K562 (cell line): ENCODE measurements at regions not wholly inside any gene's neighbourhood (a gene's known extent, or its start where the extent isn't known, plus 50 kb on each side); places are given as distances from the start of the nearest gene placed in this dataset.

Source experiments
- ATAC-seq: fragments of 200-7000 bp; cut with Tn5 transposase; 3 replicates; pipeline ENCODE4 v1.9.1; 2020; ENCODE audit warnings: moderate library complexity
- BruUV-seq: library from RNA; stranded (reverse); fragments of 400-500 nt; replicated peaks from 2 replicates; lab custom pipeline; 2021; lab: Mats Ljungman, UMichigan
- CTCF ChIA-PET: fragments of 300-600 bp; formaldehyde crosslinking; extraction: SDS; loops from one replicate; lab custom pipeline; 2021; ENCODE audit warnings: low intra/inter-chr PET ratio; lab: Yijun Ruan, JAX
- POLR2A ChIA-PET: fragments of 300-600, 350-650 bp; sonication (Branson Sonifier 250); formaldehyde crosslinking; extraction: SDS; loops from one replicate; lab custom pipeline; 2021; ENCODE audit warnings: antibody characterized with exemption, inconsistent platforms; lab: Yijun Ruan, JAX
- DNase-seq, 4 experiments: peaks; one replicate each; pipeline versions ENCODE4 v3.0.0 to v3.0.0-alpha.2; 2011 to 2018; ENCODE audit warnings: low spot score in 3 of 4, mixed read lengths in 3 of 4; ENCODE audit errors: extremely low read depth in 1 of 4
- FAIRE-seq: peaks from 2 replicates; lab custom pipeline; 2011; peaks lifted over from hg19 to GRCh38; lab: Jason Lieb, UNC
- H2AFZ ChIP-seq: 2 replicates; pipeline ENCODE4 v1.6.0; 2011; ENCODE audit warnings: low read depth, low read length, control low read depth, inconsistent platforms
- H3K27ac ChIP-seq: fragments of 200-600 bp; 3 replicates; pipeline ENCODE4 v1.8.0; 2011; ENCODE audit warnings: low read depth, mild to moderate bottlenecking, control low read depth, inconsistent platforms, low read length, moderate library complexity, mixed read lengths; ENCODE audit errors: extremely low read depth
- H3K27me3 ChIP-seq, 2 experiments: fragments of 300-600 bp in 1 of 2; 2 replicates in 1 of 2; 3 replicates in 1 of 2; pipeline versions ENCODE4 v1.6.0 to v1.8.0; 2011; ENCODE audit warnings: inconsistent platforms in 2 of 2, low read length in 2 of 2, mild to moderate bottlenecking in 1 of 2, mixed read lengths in 1 of 2, moderate library complexity in 1 of 2; ENCODE audit not compliant: control insufficient read depth in 2 of 2, insufficient read depth in 2 of 2
- H3K36me3 ChIP-seq: fragments of 300-600 bp; 3 replicates; pipeline ENCODE4 v1.8.0; 2011; ENCODE audit warnings: mild to moderate bottlenecking, low read length, inconsistent platforms; ENCODE audit not compliant: control insufficient read depth, insufficient read depth
- H3K4me1 ChIP-seq, 2 experiments: fragments of 200-600 bp in 1 of 2; replicated peaks in 1 of 2; 2 replicates in 1 of 2; 3 replicates in 1 of 2; pipeline versions ENCODE4 v1.5.1 to v1.8.0; 2011; ENCODE audit warnings: inconsistent platforms in 2 of 2, low read length in 2 of 2, mild to moderate bottlenecking in 1 of 2, mixed read lengths in 1 of 2, moderate library complexity in 1 of 2; ENCODE audit not compliant: control insufficient read depth in 2 of 2, insufficient read depth in 2 of 2
- H3K4me2 ChIP-seq: 2 replicates; pipeline ENCODE4 v1.6.1; 2011; ENCODE audit warnings: low read length, control low read depth, inconsistent platforms, mixed read lengths; ENCODE audit not compliant: insufficient read depth
- H3K4me3 ChIP-seq: fragments of 200-600 bp; sonication (generic), shearing (Covaris generic); 2 replicates; pipeline ENCODE4 v1.5.1; 2016; ENCODE audit warnings: control low read depth, inconsistent platforms
- H3K79me2 ChIP-seq: fragments of 200-600 bp; 3 replicates; pipeline ENCODE4 v1.8.0; 2011; ENCODE audit warnings: low read length, inconsistent platforms; ENCODE audit not compliant: control insufficient read depth, insufficient read depth
- H3K9ac ChIP-seq, 2 experiments: 2 replicates each; pipeline versions ENCODE4 v1.6.0 to v1.6.1; 2011; ENCODE audit warnings: low read depth in 2 of 2, low read length in 2 of 2, control low read depth in 1 of 2, inconsistent platforms in 1 of 2, mild to moderate bottlenecking in 1 of 2, mixed read lengths in 1 of 2; ENCODE audit not compliant: insufficient read depth in 1 of 2
- H3K9me1 ChIP-seq: one replicate; pipeline ENCODE4 v1.6.0; 2011; ENCODE audit warnings: inconsistent platforms, mild to moderate bottlenecking, low read length, moderate library complexity; ENCODE audit not compliant: control insufficient read depth, insufficient read depth
- H3K9me3 ChIP-seq: replicated peaks from 2 replicates; pipeline ENCODE4 v1.5.1; 2011; ENCODE audit warnings: low read depth, low read length, inconsistent platforms; ENCODE audit not compliant: control insufficient read depth, insufficient read depth
- H4K20me1 ChIP-seq: replicated peaks from 2 replicates; pipeline ENCODE4 v1.6.1; 2011; ENCODE audit warnings: low read length, inconsistent platforms, mixed read lengths; ENCODE audit not compliant: control insufficient read depth, insufficient read depth
- CEBPG ChIP-seq, 3 experiments: fragments of 200-800 bp in 1 of 3; sonication (Bioruptor generic) in 1 of 3; sonication (generic) in 1 of 3; formaldehyde crosslinking in 1 of 3; IDR thresholded peaks in 2 of 3; conservative IDR thresholded peaks in 1 of 3; 2 replicates each; pipeline versions ENCODE4 v1.6.1 to v1.8.0; 2016 to 2022; ENCODE audit warnings: missing compliant biosample characterization in 2 of 3, missing genetic modification characterization in 2 of 3, mild to moderate bottlenecking in 1 of 3, missing genetic modification reagents in 1 of 3
- DPF2 ChIP-seq: fragments of 450-650 bp; IDR thresholded peaks from 2 replicates; pipeline ENCODE4 v1.6.1; 2016
- FOXP1 ChIP-seq: sonication (generic); formaldehyde crosslinking; IDR thresholded peaks from 2 replicates; pipeline ENCODE4 v1.8.0; 2022; ENCODE audit warnings: mild to moderate bottlenecking, missing genetic modification reagents
- HLTF ChIP-seq: fragments of 450-650 bp; IDR thresholded peaks from 2 replicates; pipeline ENCODE4 v1.6.1; 2016
- KAT2B ChIP-seq: IDR thresholded peaks from one replicate; pipeline ENCODE4 v1.6.1; 2012; ENCODE audit warnings: low read depth, mild to moderate bottlenecking, control low read depth, inconsistent platforms, low read length, moderate library complexity
- NFXL1 ChIP-seq: fragments of 450-650 bp; formaldehyde crosslinking; IDR thresholded peaks from 2 replicates; pipeline ENCODE4 v1.4.0; 2021; ENCODE audit warnings: mild to moderate bottlenecking
- NUFIP1 ChIP-seq: fragments of 450-650 bp; IDR thresholded peaks from 2 replicates; pipeline ENCODE4 v1.6.1; 2018; ENCODE audit not compliant: partially characterized antibody
- POU5F1 ChIP-seq: fragments of 150-350 bp; IDR thresholded peaks from 2 replicates; pipeline ENCODE4 v1.6.1; 2014; ENCODE audit warnings: borderline replicate concordance, low read length, low read depth, mild to moderate bottlenecking; ENCODE audit not compliant: partially characterized antibody
- RBBP5 ChIP-seq: fragments of 200-600 bp; sonication (generic); IDR thresholded peaks from 2 replicates; pipeline ENCODE4 v1.6.1; 2012; ENCODE audit warnings: borderline replicate concordance, mild to moderate bottlenecking, low read length, control low read depth, inconsistent platforms; ENCODE audit not compliant: insufficient read depth, poor library complexity, severe bottlenecking
- RBM34 ChIP-seq: fragments of 200-400 bp; formaldehyde crosslinking; IDR thresholded peaks from 2 replicates; pipeline ENCODE4 v1.6.1; 2018; ENCODE audit warnings: low read length, borderline replicate concordance; ENCODE audit not compliant: insufficient read depth
- TCF3 ChIP-seq: sonication (generic); formaldehyde crosslinking; IDR thresholded peaks from 2 replicates; pipeline ENCODE4 v1.4.0; 2020; ENCODE audit warnings: mild to moderate bottlenecking, missing genetic modification reagents
- TEAD1 ChIP-seq, 2 experiments: fragments of 450-650 bp in 1 of 2; sonication (generic) in 1 of 2; formaldehyde crosslinking; IDR thresholded peaks; 2 replicates each; pipeline versions ENCODE4 v1.4.0 to v1.8.0; 2020 to 2022; ENCODE audit warnings: mild to moderate bottlenecking in 2 of 2, missing genetic modification reagents in 1 of 2
- ZNF197 ChIP-seq: fragments of 200-800 bp; sonication (Bioruptor generic); IDR thresholded peaks from 2 replicates; pipeline ENCODE4 v1.6.1; 2016; ENCODE audit warnings: low read depth, missing genetic modification characterization, missing compliant biosample characterization
- ZNF584 ChIP-seq: fragments of 200-800 bp; sonication (Bioruptor generic); IDR thresholded peaks from 2 replicates; pipeline ENCODE4 v1.6.1; 2016; ENCODE audit warnings: low read depth, mild to moderate bottlenecking, missing genetic modification characterization, missing compliant biosample characterization
- WGBS: fragments of 100-300 bp; shearing (Covaris generic); methylation state at CpG from one replicate; pipeline ENCODE4 v1.1.6; 2016; ENCODE audit warnings: low coverage, mixed read lengths; ENCODE audit not compliant: insufficient coverage; ENCODE audit errors: missing lambda C conversion rate; 5-methylcytosine and 5-hydroxymethylcytosine counted together
- in situ Hi-C: fragments of 300-500 bp; cut with MboI; formaldehyde crosslinking; loops from 4 replicates; pipeline ENCODE4 v1.15.0; 2018; ENCODE audit warnings: inconsistent platforms, mixed read lengths
- intact Hi-C: fragments of 100-400 bp; cut with micrococcal nuclease; formaldehyde crosslinking; loops from 2 replicates; pipeline ENCODE4 v1.14.2; 2022
- TF ChIP-seq, protein P1 (sequence below): IDR thresholded peaks from 2 replicates; pipeline ENCODE4 v1.6.1; 2011; ENCODE audit not compliant: insufficient read length; ENCODE audit errors: extremely low read depth

GRCh38 chr10:9036711-9037204 is 982.3 kb downstream of the GATA3 start:
- ChIA-PET POLR2A (no interaction called here), CTCF (no interaction called here)
- no peak overlapping the region for H3K4me3 ChIP-seq
- TF ChIP-seq, protein P1, sequence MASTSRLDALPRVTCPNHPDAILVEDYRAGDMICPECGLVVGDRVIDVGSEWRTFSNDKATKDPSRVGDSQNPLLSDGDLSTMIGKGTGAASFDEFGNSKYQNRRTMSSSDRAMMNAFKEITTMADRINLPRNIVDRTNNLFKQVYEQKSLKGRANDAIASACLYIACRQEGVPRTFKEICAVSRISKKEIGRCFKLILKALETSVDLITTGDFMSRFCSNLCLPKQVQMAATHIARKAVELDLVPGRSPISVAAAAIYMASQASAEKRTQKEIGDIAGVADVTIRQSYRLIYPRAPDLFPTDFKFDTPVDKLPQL, result no peak
- no peak for TF ChIP-seq RBM34
- no peak for TF ChIP-seq DPF2
- TF ChIP-seq CEBPG (CRISPR knock-in tag; IDR thresholded peaks at IDR 0.05), result no peak
- TF ChIP-seq CEBPG (tag; conservative IDR thresholded peaks at IDR 0.05 in 1 of 2, IDR thresholded peaks at IDR 0.05 in 1 of 2), result no peak
- TF ChIP-seq NFXL1, result no peak
- TF ChIP-seq ZNF584 (CRISPR knock-in tag), result no peak
- no peak for TF ChIP-seq TEAD1 (CRISPR knock-in tag; IDR thresholded peaks at IDR 0.05)
- TF ChIP-seq ZNF197 (CRISPR knock-in tag), result no peak
- TF ChIP-seq RBBP5, result no peak
- TF ChIP-seq HLTF, result no peak
- no peak for TF ChIP-seq KAT2B
- no peak for TF ChIP-seq POU5F1
- TF ChIP-seq TCF3 (CRISPR knock-in tag), result no peak
- TF ChIP-seq NUFIP1, result no peak
- no peak for TF ChIP-seq FOXP1 (CRISPR knock-in tag)
- in situ Hi-C loops (no loop called here), intact Hi-C loops (no loop called here)
- no peaks in the 10 kb centered on the region for H3K9me1 ChIP-seq
- no peaks in the 10 kb centered on the region for H3K9me3 ChIP-seq
- H2AFZ ChIP-seq, result no peak overlapping the region
- no peak overlapping the region for H3K9ac ChIP-seq
- no peak for ATAC-seq
- no peaks in the 10 kb centered on the region for H4K20me1 ChIP-seq
- FAIRE-seq, result no peak
- no peak overlapping the region for H3K4me2 ChIP-seq
- no peaks in the 10 kb centered on the region for H3K4me1 ChIP-seq
- H3K36me3 ChIP-seq, result no peaks in the 10 kb centered on the region
- no TSS peak for BruUV-seq
- DNase-seq, result no peak
- no peaks in the 10 kb centered on the region for H3K79me2 ChIP-seq
- no peaks in the 10 kb centered on the region for H3K27me3 ChIP-seq
- 1% methylated on average over 4 of the region's 4 CpGs for WGBS
- no peak overlapping the region for H3K27ac ChIP-seq
